Spleen (tissue), 7 donors: ENCODE measurements at regions not wholly inside any gene's neighbourhood (a gene's known extent, or its start where the extent isn't known, plus 50 kb on each side); places are given as distances from the start of the nearest gene placed in this dataset.

Experiments used
- POLR2A ChIP-seq, 3 donors: fragments of 450-650 bp; IDR thresholded peaks; one replicate each; pipeline ENCODE4 v1.5.1; 2017; ENCODE audit warnings: antibody characterized with exemption in 3 of 3, mild to moderate bottlenecking in 1 of 3
- POLR2AphosphoS5 ChIP-seq, 3 donors: sonication (generic); formaldehyde crosslinking; IDR thresholded peaks; one replicate each; pipeline ENCODE4 v1.5.1; 2017; ENCODE audit warnings: antibody characterized with exemption in 3 of 3
- TF ChIP-seq, protein P1 (sequence below), 11 experiments: fragments of 200-600 bp in 7 of 11; fragments of 450-650 bp in 4 of 11; sonication (generic) in 4 of 11; IDR thresholded peaks in 8 of 11; conservative IDR thresholded peaks in 3 of 11; 1 replicate in 7 of 11; 2 replicates in 4 of 11; pipeline versions ENCODE4 v1.4.0 to v1.8.0; 2016 to 2021; ENCODE audit warnings: antibody characterized with exemption in 11 of 11, inconsistent platforms in 4 of 11, mild to moderate bottlenecking in 1 of 11
- donor health status: DM: no; HTN: no; CAD: no; lungs with moderate emphysema.
- donor health status: DM: no; HTN: no; CAD: no.
- donor health status: DM: no; HTN: no; CAD: no.

DNA sequence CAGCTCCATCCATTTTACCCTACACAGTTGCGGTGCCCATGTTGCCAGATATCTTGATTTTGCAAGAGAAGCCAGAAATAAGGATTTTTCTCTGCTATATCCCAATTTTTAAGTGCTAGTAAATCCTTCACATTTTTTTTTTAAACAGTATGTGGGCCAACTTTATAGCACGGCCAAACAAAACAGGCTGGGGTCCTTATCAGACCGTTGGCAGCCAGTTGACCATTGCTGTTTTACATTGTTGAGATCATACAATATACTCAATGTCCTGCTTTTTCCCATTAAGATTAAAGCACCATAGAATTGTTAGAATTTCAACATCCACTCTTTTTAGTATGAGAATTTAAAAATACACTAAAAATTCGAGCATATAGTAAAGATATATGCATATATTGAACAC lies 150.9 kb downstream of the SPCS3 start:
- TF ChIP-seq, protein P1, sequence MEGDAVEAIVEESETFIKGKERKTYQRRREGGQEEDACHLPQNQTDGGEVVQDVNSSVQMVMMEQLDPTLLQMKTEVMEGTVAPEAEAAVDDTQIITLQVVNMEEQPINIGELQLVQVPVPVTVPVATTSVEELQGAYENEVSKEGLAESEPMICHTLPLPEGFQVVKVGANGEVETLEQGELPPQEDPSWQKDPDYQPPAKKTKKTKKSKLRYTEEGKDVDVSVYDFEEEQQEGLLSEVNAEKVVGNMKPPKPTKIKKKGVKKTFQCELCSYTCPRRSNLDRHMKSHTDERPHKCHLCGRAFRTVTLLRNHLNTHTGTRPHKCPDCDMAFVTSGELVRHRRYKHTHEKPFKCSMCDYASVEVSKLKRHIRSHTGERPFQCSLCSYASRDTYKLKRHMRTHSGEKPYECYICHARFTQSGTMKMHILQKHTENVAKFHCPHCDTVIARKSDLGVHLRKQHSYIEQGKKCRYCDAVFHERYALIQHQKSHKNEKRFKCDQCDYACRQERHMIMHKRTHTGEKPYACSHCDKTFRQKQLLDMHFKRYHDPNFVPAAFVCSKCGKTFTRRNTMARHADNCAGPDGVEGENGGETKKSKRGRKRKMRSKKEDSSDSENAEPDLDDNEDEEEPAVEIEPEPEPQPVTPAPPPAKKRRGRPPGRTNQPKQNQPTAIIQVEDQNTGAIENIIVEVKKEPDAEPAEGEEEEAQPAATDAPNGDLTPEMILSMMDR (IDR thresholded peaks at IDR 0.05 in 8 of 11, conservative IDR thresholded peaks at IDR 0.05 in 3 of 11), result no peak
- TF ChIP-seq POLR2A (IDR thresholded peaks at IDR 0.05) (no peak), POLR2AphosphoS5 (IDR thresholded peaks at IDR 0.05) (no peak)
